Erythroblast (primary cell): ENCODE measurements at regions not wholly inside any gene's neighbourhood (a gene's known extent, or its start where the extent isn't known, plus 50 kb on each side); places are given as distances from the start of the nearest gene placed in this dataset.
"Not testable (repeated sequence)": the region's sequence is repeated elsewhere in the genome, so short reads cannot be mapped to it uniquely, and the experiment has no call there.

ENCODE experiments used
- DNase-seq, 2 experiments: peaks; one replicate each; lab custom pipeline; 2025; lab: John Stamatoyannopoulos, UW
- GATA1 ChIP-seq: IDR thresholded peaks from 2 replicates; pipeline ENCODE4 v1.6.1; 2011; ENCODE audit warnings: low read depth, mild to moderate bottlenecking, control low read depth, low read length, moderate library complexity
- POLR2A ChIP-seq: IDR thresholded peaks from 2 replicates; pipeline ENCODE4 v1.6.1; 2011; ENCODE audit warnings: mild to moderate bottlenecking, low read length

- DNase-seq, result no peak
- no peak for TF ChIP-seq GATA1
- TF ChIP-seq POLR2A, result no peak
These were observed 453.6 kb upstream of the TUSC1 start for GRCh38 chr9:26131886-26132285.

DNA sequence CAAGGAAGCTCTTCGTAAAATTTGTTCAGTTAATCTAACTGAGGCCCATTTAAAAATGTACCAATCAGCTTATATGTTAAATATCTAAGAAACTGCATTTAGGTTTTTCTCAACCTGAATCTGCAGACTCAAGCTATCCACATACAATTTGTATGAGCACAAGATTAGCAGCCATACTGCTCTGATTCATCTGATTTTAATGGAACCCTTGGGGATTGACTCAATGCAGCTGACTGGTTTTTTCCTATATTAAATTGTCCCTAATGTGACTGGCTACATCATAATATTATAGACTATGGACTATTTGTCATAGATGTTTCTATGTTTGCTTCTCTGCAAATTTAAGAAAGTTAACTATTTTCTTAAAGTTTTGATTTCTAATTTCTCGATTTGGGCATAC is 451.0 kb upstream of the TUSC1 start:
- no peak for TF ChIP-seq POLR2A
- TF ChIP-seq GATA1, result no peak
- DNase-seq, result no peak

- DNase-seq, result no peak
- TF ChIP-seq POLR2A, result no peak
- TF ChIP-seq GATA1, result no peak
These were observed 447.4 kb upstream of the TUSC1 start for GRCh38 chr9:26125693-26126092.

- not testable (repeated sequence) for DNase-seq
These were observed 437.8 kb upstream of the TUSC1 start for GRCh38 chr9:26116085-26116484.

- TF ChIP-seq GATA1, result no peak
- no peak for TF ChIP-seq POLR2A
- no peak for DNase-seq
These were observed 434.5 kb upstream of the TUSC1 start for GRCh38 chr9:26112724-26113123.

DNA sequence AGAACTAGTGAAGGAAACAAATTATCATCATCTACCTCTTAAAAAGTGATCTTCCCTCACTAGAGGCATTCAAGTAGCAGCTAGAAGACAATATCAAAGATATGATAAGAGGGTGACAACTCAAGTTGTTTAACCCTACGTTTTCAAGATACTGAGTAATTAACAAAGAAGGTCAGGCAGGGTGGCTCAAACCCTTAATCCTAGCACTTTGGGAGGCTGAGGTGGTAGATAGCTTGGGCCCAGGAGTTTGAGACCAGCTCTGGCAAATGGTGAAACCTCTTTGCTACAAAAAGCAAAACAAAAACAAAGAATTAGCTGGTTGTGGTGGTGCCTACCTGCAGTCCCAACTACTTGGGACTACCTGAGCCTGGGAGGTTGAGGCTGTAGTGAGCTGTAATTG is 408.2 kb upstream of the TUSC1 start:
- no peak for DNase-seq
- TF ChIP-seq POLR2A, result no peak
- no peak for TF ChIP-seq GATA1

DNA sequence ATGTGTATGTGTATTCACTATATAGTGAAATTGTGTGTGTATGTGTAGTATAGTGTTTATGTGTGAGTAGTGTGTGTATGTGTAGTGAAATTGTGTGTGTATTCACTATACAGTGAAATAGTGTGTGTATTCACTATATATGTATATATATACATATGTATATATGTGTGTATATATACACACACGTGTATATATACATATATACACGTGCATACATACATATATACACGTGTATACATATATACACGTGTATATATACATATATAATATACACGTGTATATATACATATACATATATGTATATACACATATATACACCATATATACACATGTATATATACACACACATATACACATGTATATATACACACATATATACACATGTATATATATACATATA is 403.6 kb upstream of the TUSC1 start:
- no peak for DNase-seq
- no peak for TF ChIP-seq GATA1
- TF ChIP-seq POLR2A, result no peak

DNA sequence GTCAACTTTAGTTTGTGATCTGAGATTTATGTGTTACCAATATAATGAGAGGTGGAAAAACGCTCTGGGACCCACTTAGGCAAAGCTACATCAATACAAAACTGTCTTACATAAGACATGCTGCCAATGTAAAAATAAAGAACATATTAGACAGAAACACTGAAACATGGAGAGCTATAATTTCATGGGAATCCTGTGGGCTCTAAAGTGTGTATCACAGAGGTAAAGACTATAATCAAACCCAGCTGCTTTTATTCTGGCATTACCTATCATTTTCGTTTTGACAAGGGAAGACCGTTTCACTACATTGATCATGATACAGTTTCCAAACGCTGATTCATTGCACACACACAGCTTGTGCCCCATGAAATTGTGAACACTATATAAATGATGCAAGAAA is 400.5 kb upstream of the TUSC1 start:
- no peak for DNase-seq
- TF ChIP-seq POLR2A (no peak), GATA1 (no peak)

DNA sequence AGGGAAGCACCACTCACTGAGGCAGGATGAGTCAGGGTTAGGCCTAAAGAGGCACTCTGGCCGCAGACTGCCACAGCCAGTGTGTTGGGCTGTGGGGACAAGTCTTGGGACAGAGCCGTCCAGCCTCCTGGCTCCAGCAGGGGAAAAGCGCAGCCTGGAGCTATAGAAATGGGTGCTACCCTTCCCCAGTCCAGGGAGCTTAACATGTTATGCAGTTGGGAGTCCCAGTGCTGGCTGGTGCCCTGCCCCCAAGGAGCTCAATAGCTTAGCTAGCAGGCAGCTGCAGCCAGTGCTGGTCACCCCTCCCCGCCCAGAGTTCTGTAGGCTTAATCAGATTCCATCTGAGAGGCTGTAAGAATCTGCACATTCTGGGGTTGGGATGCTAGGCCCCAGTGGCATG is 399.6 kb upstream of the TUSC1 start:
- no peak for TF ChIP-seq POLR2A
- TF ChIP-seq GATA1, result no peak
- DNase-seq, result no peak

- TF ChIP-seq GATA1, result no peak
- TF ChIP-seq POLR2A, result no peak
- DNase-seq, result no peak
These were observed 389.4 kb upstream of the TUSC1 start for GRCh38 chr9:26067608-26068007.

DNA sequence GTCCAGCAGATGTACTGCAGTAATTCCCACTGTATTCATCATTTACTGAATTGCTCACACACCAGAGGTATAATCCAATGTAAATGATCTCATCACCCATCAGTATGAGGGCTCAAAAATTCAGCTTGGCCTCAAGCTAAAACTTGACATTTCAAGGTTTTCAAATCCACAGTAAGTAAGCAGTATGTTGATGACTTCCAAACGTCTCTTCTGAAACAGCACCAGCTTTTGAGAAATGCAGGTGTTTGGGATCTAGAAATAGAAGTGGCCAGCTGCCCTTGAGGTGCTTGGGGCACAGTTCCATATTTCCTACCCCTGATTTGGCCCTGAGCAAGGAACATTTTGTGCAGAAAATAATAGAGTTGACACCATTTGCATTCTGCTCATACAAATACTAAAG is 388.0 kb upstream of the TUSC1 start:
- TF ChIP-seq POLR2A, result no peak
- TF ChIP-seq GATA1, result no peak
- no peak for DNase-seq

- no peak for TF ChIP-seq GATA1
- no peak for TF ChIP-seq POLR2A
- no peak for DNase-seq
These were observed 383.8 kb upstream of the TUSC1 start for GRCh38 chr9:26061948-26062575.

GRCh38 chr9:26058111-26058895 is 380.1 kb upstream of the TUSC1 start:
- TF ChIP-seq POLR2A (no peak), GATA1 (no peak)
- DNase-seq, result no peak

DNA sequence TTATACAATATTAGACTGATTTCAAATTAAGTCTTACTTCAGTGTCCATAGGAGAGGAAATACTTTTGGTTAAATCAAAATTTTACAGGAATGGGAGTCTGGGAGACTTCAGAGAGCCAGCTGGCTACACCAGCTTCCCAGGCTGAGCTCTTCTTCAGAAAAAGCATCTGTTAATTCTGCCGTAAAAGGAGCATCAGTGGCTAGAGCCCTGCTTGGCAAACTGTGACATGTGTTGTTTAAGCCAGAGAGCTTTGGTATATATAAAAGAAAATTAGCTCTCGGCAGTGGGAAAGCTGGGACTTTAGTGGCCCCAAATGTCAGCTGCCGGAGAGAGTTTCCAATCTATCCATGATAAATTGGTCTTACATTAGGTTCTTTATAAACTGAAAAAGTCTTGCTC is 378.8 kb upstream of the TUSC1 start:
- DNase-seq, result no peak
- TF ChIP-seq GATA1 (no peak), POLR2A (no peak)

- TF ChIP-seq POLR2A (no peak), GATA1 (no peak)
- DNase-seq, result no peak
These were observed 376.6 kb upstream of the TUSC1 start for GRCh38 chr9:26054600-26055520.
